ENCODE measurements at regions not wholly inside any gene's neighbourhood (a gene's known extent, or its start where the extent isn't known, plus 50 kb on each side); places are given as distances from the start of the nearest gene placed in this dataset.

GRCh38 chr10:10848488-10849111 lies 169.1 kb upstream of the CELF2 start:
- H3K4me1 ChIP-seq (replicated peaks): no peaks in the 10 kb centered on the region
- TF ChIP-seq CTCF (IDR thresholded peaks at IDR 0.05): no peak
- no peaks in the 10 kb centered on the region for H3K27me3 ChIP-seq (replicated peaks; ENCODE audit: insufficient read depth)
- intact Hi-C loops (cut with DNase I): no loop called here
- 95% methylated on average over 13 of the region's 13 CpGs for WGBS
- H3K9me3 ChIP-seq: no peaks in the 10 kb centered on the region
- H3K4me3 ChIP-seq: no peak overlapping the region
- no peak for DNase-seq (ENCODE audit: low spot score)
- H3K36me3 ChIP-seq: no peaks in the 10 kb centered on the region
- H3K27ac ChIP-seq: no peak overlapping the region

GRCh38 chr10:10849306-10849705 lies 168.4 kb upstream of the CELF2 start:
- H3K27ac ChIP-seq: no peak overlapping the region
- WGBS: 88% methylated on average over 4 of the region's 4 CpGs
- DNase-seq (ENCODE audit: low spot score): no peak
- no peak overlapping the region for H3K4me3 ChIP-seq
- H3K9me3 ChIP-seq: no peaks in the 10 kb centered on the region
- H3K27me3 ChIP-seq (replicated peaks; ENCODE audit: insufficient read depth): no peaks in the 10 kb centered on the region
- intact Hi-C loops (cut with DNase I): no loop called here
- no peaks in the 10 kb centered on the region for H3K36me3 ChIP-seq
- no peaks in the 10 kb centered on the region for H3K4me1 ChIP-seq (replicated peaks)
- TF ChIP-seq CTCF (IDR thresholded peaks at IDR 0.05) (no peak), POLR2AphosphoS5 (IDR thresholded peaks at IDR 0.05) (no peak), POLR2A (IDR thresholded peaks at IDR 0.05) (no peak)

GRCh38 chr10:10850214-10850613 lies 167.5 kb upstream of the CELF2 start:
- intact Hi-C loops (cut with DNase I): no loop called here
- Histone ChIP-seq H3K9me3 (no peaks in the 10 kb centered on the region), H3K4me1 (replicated peaks) (no peaks in the 10 kb centered on the region), H3K27me3 (replicated peaks; ENCODE audit: insufficient read depth) (no peaks in the 10 kb centered on the region), H3K4me3 (no peak overlapping the region), H3K27ac (no peak overlapping the region), H3K36me3 (no peaks in the 10 kb centered on the region)
- no peak for DNase-seq (ENCODE audit: low spot score)
- TF ChIP-seq POLR2AphosphoS5 (IDR thresholded peaks at IDR 0.05): no peak
- WGBS: 75% methylated on average over 3 of the region's 3 CpGs

- Histone ChIP-seq H3K4me3 (no peak overlapping the region), H3K27me3 (replicated peaks; ENCODE audit: insufficient read depth) (no peaks in the 10 kb centered on the region), H3K27ac (no peak overlapping the region), H3K4me1 (replicated peaks) (no peaks in the 10 kb centered on the region), H3K36me3 (no peaks in the 10 kb centered on the region), H3K9me3 (no peaks in the 10 kb centered on the region)
- intact Hi-C loops (cut with DNase I): no loop called here
- WGBS: 88% methylated on average over 4 of the region's 4 CpGs
- no peak for DNase-seq (ENCODE audit: low spot score)
- no peak for TF ChIP-seq POLR2A (IDR thresholded peaks at IDR 0.05)
- no peak for TF ChIP-seq CTCF (IDR thresholded peaks at IDR 0.05)
- no peak for TF ChIP-seq POLR2AphosphoS5 (IDR thresholded peaks at IDR 0.05)
These were observed 165.2 kb upstream of the CELF2 start for GRCh38 chr10:10852464-10852863.

- no peaks in the 10 kb centered on the region for H3K9me3 ChIP-seq
- no peak overlapping the region for H3K4me3 ChIP-seq
- TF ChIP-seq POLR2A (IDR thresholded peaks at IDR 0.05): no peak
- TF ChIP-seq POLR2AphosphoS5 (IDR thresholded peaks at IDR 0.05): no peak
- intact Hi-C loops (cut with DNase I): no loop called here
- H3K36me3 ChIP-seq: no peaks in the 10 kb centered on the region
- H3K27me3 ChIP-seq (replicated peaks; ENCODE audit: insufficient read depth): no peaks in the 10 kb centered on the region
- DNase-seq (ENCODE audit: low spot score): no peak
- H3K4me1 ChIP-seq (replicated peaks): no peaks in the 10 kb centered on the region
- no peak overlapping the region for H3K27ac ChIP-seq
- WGBS: 95% methylated on average over 3 of the region's 3 CpGs
These were observed 163.7 kb upstream of the CELF2 start for GRCh38 chr10:10853954-10854353.

GRCh38 chr10:10854725-10855124 lies 162.9 kb upstream of the CELF2 start:
- Histone ChIP-seq H3K27me3 (replicated peaks; ENCODE audit: insufficient read depth) (no peaks in the 10 kb centered on the region), H3K4me1 (replicated peaks) (no peaks in the 10 kb centered on the region), H3K4me3 (no peak overlapping the region), H3K36me3 (no peaks in the 10 kb centered on the region), H3K9me3 (no peaks in the 10 kb centered on the region), H3K27ac (no peak overlapping the region)
- DNase-seq (ENCODE audit: low spot score): no peak
- WGBS: 77% methylated on average over 4 of the region's 4 CpGs
- intact Hi-C loops (cut with DNase I): no loop called here
- no peak for TF ChIP-seq POLR2A (IDR thresholded peaks at IDR 0.05)
